MCF 10A (cell line): ENCODE measurements at regions not wholly inside any gene's neighbourhood (a gene's known extent, or its start where the extent isn't known, plus 50 kb on each side); places are given as distances from the start of the nearest gene placed in this dataset.

ENCODE experiments used
- BruUV-seq: library from RNA; stranded (reverse); fragments of 400-500 nt; replicated peaks from 2 replicates; lab custom pipeline; 2021; lab: Mats Ljungman, UMichigan
- CTCF ChIA-PET: fragments of 300-600 bp; sonication (Branson Sonifier 250); formaldehyde crosslinking; extraction: SDS; loops from one replicate; lab custom pipeline; 2021; ENCODE audit warnings: antibody characterized with exemption, inconsistent platforms; lab: Yijun Ruan, JAX
- POLR2A ChIA-PET: fragments of 300-600, 350-650 bp; sonication (Branson Sonifier 250); formaldehyde crosslinking; extraction: SDS; loops from one replicate; lab custom pipeline; 2020; ENCODE audit warnings: antibody characterized with exemption, inconsistent platforms; lab: Yijun Ruan, JAX
- DNase-seq: peaks from one replicate; pipeline ENCODE4 v3.0.0-alpha.2; 2018; ENCODE audit not compliant: unreplicated experiment
- H3K27ac Mint-ChIP-seq: one replicate; pipeline ENCODE4 v1.8.0; 2022; ENCODE audit warnings: mild to moderate bottlenecking, low read depth, mixed read lengths; ENCODE audit not compliant: unreplicated experiment
- H3K27me3 Mint-ChIP-seq: one replicate; pipeline ENCODE4 v1.8.0; 2022; ENCODE audit warnings: mixed read lengths; ENCODE audit not compliant: insufficient read depth, unreplicated experiment
- H3K36me3 Mint-ChIP-seq: one replicate; pipeline ENCODE4 v1.8.0; 2022; ENCODE audit warnings: mild to moderate bottlenecking, moderate library complexity, mixed read lengths; ENCODE audit not compliant: insufficient read depth, unreplicated experiment
- H3K4me1 Mint-ChIP-seq: one replicate; pipeline ENCODE4 v1.8.0; 2022; ENCODE audit warnings: mixed read lengths; ENCODE audit not compliant: insufficient read depth, unreplicated experiment
- H3K4me3 Mint-ChIP-seq: one replicate; pipeline ENCODE4 v1.8.0; 2022; ENCODE audit warnings: mild to moderate bottlenecking, moderate library complexity, mixed read lengths; ENCODE audit not compliant: unreplicated experiment
- H3K9me3 Mint-ChIP-seq: one replicate; pipeline ENCODE4 v1.8.0; 2022; ENCODE audit warnings: mixed read lengths; ENCODE audit not compliant: unreplicated experiment
- intact Hi-C: fragments of 100-400 bp; cut with micrococcal nuclease; formaldehyde crosslinking; loops from 2 replicates; pipeline ENCODE4 v1.14.1; 2022
- TF ChIP-seq, protein P1 (sequence below): fragments of 200-600 bp; IDR thresholded peaks from one replicate; pipeline ENCODE4 v1.8.0; 2022; ENCODE audit warnings: antibody characterized with exemption, mild to moderate bottlenecking; ENCODE audit not compliant: unreplicated experiment

DNA sequence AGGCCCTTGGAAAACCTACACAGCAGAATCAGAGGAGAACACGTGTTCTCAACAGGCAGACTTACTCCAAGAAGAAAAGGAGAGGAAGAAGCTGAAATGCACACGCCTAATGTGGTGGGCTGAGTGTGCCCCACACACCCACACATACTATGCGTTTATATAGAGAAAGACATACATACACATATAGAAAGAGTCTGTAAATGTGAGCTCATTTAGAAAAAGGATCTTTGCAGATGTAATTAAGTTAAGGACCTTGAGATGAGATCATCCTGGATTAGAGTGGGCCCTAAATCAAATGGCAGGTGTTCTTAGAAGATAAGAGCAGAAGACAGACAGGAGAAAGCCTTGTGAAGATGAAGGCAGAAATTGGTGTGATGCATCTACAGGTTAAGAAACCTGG is 87.2 kb upstream of the KLF3 start:
- H3K4me1 Mint-ChIP-seq = no peaks in the 10 kb centered on the region
- no peaks in the 10 kb centered on the region for H3K9me3 Mint-ChIP-seq
- H3K36me3 Mint-ChIP-seq = no peaks in the 10 kb centered on the region
- no TSS peak for BruUV-seq
- CTCF ChIA-PET = interaction anchor here (0.6 to 0.8 kb wide), 2 partner anchors 15 to 163 kb away, joined by 3 to 4 read pairs; no protein-coding TSS in a partner anchor
- H3K4me3 Mint-ChIP-seq = no peak overlapping the region
- TF ChIP-seq, protein P1, sequence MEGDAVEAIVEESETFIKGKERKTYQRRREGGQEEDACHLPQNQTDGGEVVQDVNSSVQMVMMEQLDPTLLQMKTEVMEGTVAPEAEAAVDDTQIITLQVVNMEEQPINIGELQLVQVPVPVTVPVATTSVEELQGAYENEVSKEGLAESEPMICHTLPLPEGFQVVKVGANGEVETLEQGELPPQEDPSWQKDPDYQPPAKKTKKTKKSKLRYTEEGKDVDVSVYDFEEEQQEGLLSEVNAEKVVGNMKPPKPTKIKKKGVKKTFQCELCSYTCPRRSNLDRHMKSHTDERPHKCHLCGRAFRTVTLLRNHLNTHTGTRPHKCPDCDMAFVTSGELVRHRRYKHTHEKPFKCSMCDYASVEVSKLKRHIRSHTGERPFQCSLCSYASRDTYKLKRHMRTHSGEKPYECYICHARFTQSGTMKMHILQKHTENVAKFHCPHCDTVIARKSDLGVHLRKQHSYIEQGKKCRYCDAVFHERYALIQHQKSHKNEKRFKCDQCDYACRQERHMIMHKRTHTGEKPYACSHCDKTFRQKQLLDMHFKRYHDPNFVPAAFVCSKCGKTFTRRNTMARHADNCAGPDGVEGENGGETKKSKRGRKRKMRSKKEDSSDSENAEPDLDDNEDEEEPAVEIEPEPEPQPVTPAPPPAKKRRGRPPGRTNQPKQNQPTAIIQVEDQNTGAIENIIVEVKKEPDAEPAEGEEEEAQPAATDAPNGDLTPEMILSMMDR = no peak
- DNase-seq = no peak
- H3K27ac Mint-ChIP-seq = no peak overlapping the region
- intact Hi-C loops = no loop called here
- no peaks in the 10 kb centered on the region for H3K27me3 Mint-ChIP-seq
- POLR2A ChIA-PET = interaction anchor here (0.6 kb wide), 1 partner anchor 21 kb away, joined by 3 read pairs; no protein-coding TSS in a partner anchor

GRCh38 chr4:38577462-38577861 is 86.5 kb upstream of the KLF3 start:
- Mint-ChIP-seq H3K36me3 (no peaks in the 10 kb centered on the region), H3K27ac (no peak overlapping the region), H3K27me3 (no peaks in the 10 kb centered on the region), H3K4me1 (no peaks in the 10 kb centered on the region), H3K4me3 (no peak overlapping the region), H3K9me3 (no peaks in the 10 kb centered on the region)
- BruUV-seq = no TSS peak
- no peak for DNase-seq
- ChIA-PET CTCF (no interaction called here), POLR2A (interaction anchor here (0.5 to 0.6 kb wide), 2 partner anchors 21 to 56 kb away, joined by 3 read pairs; no protein-coding TSS in a partner anchor)
- intact Hi-C loops = no loop called here
- TF ChIP-seq, protein P1 = no peak

DNA sequence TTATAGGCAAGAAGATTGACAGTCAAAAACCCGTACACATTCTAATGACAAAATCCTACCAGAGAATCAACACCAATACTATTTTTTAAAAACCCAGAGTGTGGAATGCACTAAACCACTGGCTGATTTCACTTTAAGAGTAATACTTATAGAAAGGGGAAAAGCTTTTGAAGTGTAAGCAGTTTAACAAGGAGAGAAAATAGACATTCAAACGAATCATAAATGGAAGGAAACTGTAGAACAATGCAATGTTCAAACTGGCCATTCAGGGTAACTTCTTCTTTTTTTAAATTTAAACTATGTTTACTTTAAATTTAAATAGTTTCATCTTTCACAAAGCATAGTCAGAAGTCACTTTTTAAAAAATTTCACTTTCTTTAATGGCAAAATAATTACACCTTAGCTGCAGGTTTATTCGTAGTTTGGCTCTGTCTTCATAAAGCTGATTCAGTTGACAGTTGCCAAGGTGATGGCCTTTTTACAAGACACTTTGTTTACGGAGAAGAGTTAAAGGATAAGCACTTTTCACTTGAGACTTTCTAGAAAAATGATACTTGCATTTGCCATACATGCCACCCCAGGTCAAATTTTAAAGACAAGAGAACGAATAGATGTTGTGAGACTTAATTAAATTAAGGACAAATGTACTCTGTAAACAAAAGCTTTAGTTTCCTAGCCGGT is 82.4 kb upstream of the KLF3 start:
- Mint-ChIP-seq H3K9me3 (no peaks in the 10 kb centered on the region), H3K36me3 (no peaks in the 10 kb centered on the region), H3K27me3 (no peaks in the 10 kb centered on the region), H3K4me1 (no peaks in the 10 kb centered on the region), H3K4me3 (no peak overlapping the region), H3K27ac (no peak overlapping the region)
- ChIA-PET CTCF (interaction anchor here (0.7 to 1.6 kb wide), 2 partner anchors 7 to 10 kb away, joined by 3 read pairs; no protein-coding TSS in a partner anchor), POLR2A (interaction anchor here (0.5 to 1.7 kb wide), 2 partner anchors 39 to 112 kb away, joined by 5 to 6 read pairs; no protein-coding TSS in a partner anchor)
- DNase-seq = no peak
- BruUV-seq = no TSS peak
- TF ChIP-seq, protein P1 = no peak
- intact Hi-C loops = no loop called here

- no peak overlapping the region for H3K27ac Mint-ChIP-seq
- no TSS peak for BruUV-seq
- intact Hi-C loops = no loop called here
- TF ChIP-seq, protein P1 = no peak
- DNase-seq = no peak
- no peak overlapping the region for H3K4me3 Mint-ChIP-seq
- POLR2A ChIA-PET = interaction anchor here (1.7 kb wide), 1 partner anchor 38 kb away, joined by 6 read pairs; no protein-coding TSS in a partner anchor
- H3K9me3 Mint-ChIP-seq = no peaks in the 10 kb centered on the region
- H3K27me3 Mint-ChIP-seq = no peaks in the 10 kb centered on the region
- CTCF ChIA-PET = no interaction called here
- no peaks in the 10 kb centered on the region for H3K4me1 Mint-ChIP-seq
- no peaks in the 10 kb centered on the region for H3K36me3 Mint-ChIP-seq
Measured at GRCh38 chr4:38582445-38582844, 81.6 kb upstream of the KLF3 start.
